Right lung (tissue), 2 donors: ENCODE measurements at regions not wholly inside any gene's neighbourhood (a gene's known extent, or its start where the extent isn't known, plus 50 kb on each side); places are given as distances from the start of the nearest gene placed in this dataset.

Experiments used
- DNase-seq, 2 donors: peaks; one replicate each; pipeline ENCODE4 v3.0.0-alpha.2; 2013

DNA sequence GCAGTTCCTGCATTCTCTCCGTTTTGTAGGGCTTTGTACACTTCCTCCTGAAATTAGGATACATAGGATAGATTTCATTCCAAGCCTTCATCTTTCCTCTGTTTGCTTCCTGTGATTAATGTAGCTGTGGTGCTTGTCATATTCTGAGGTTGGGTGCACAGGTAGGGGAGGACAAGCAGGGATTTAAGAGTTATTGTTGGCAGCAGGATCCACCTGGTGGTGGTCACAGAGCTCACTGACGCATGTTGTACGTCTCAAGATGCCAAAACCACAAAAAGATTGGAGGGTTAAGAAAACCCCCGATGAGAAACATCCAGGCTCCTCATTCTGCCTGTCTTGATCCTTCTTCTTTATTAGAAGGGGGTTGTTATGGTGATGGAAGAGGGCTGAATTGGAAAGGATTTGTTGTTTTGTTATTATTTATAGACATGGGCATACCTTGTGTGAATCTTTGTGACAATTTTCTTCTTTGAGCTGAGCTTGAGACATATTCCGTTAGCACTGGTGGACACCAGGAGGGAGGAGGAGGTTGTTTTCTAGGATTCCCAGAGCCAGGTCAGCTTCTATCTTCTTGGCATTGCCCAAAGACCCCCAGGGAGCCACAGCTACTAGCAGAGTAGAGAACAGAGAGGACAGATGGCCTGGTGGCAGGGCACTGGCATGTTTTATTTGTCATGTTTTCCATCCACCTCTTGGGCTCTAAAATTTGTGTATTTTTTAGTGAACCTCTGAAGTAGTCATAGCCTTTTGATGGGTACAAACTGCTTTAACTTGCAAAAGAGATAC, 57.7 kb upstream of the LARS2 start:
- DNase-seq, result no peak

DNA sequence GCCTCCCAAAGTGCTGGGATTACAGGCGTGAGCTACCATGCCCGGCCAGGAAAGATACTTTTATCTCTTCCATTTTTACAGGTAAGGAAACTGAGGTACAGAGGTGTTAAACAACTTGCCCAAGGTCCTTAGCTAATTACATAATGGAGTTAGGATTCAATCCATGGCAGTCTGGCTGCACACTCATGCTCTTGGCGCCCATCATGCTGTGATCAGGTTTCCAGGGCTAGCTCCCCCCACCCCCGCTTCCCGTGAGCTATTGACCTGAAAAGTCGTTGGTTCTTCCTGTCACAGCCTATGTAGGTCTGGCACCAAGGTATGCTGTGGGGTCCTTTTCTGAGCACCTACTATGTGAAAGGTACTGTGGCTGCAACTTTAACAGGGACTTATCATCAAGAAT, 55.9 kb upstream of the LARS2 start:
- DNase-seq, result no peak

DNA sequence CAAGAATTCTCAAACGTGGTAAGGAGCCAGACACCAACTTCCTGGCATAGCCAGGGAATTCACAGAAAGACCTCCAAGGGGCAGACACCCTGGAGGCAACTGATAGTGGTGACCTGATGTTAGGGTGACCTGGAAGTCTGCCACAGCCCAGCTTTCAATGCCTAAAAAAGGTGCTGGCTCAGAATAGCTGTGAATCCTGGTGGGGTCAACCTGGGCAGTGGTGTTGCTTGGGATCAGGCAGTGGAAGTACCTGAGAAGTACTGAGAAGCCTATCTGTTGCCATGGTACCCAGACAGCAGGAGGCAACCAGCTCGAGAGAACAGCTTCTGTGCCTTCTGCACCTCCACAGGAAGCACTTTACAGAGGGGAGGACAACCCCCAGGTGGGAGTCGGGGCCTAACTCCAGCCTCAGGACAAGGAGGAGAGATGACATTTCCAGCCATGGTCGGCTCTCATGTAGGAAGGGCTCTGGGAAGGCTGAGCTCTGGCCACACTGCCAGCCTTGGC, 55.4 kb upstream of the LARS2 start:
- no peak for DNase-seq

DNA sequence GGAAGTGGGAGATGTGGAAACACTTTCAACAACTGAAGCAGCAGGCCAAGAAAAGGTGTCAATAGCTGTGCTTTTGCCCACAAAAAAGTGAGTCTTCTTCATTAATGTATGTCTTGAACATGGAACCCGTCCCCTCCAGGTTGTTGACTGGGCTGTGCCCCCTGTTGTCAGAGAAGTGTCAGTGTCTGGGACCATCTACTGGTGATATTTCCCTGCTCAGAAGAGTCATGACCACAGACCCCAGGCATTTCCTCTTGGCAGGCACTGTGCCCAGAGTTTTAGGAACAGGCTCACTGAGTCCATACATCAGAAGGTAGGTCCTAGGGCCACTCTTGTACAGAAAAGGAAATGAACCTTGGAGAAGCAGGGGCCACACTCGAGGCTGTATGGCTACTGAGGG, 54.8 kb upstream of the LARS2 start:
- DNase-seq, result no peak

DNA sequence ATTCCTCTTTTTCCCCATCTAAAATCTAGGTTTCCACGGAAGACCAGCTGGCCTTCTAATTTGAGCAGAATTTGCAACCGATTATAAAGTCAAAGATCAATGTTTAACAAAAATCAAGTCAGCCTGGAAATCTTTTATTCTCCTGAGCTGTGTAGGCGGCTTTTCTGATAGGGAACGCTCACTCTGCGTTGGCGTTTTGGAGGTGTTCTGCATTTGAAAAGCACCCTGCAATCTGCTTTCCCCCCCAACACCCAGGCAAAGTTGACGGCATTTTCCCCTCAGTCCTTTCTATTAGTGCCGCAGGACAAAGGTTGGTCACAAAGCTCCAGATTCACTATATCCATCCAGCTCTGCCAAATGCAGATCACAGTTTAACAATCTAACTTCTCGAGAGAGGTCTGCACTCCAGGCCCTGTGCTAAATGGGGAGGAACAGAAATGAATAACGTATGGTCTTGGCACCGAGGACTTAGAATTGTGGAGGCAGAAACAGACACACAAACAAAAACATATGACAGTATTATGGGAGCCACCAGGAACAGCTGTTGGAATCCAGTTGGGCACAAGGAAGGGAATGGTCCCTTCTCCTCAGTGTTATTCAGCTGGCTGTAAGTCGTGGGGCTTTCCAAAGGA, 50.4 kb upstream of the LARS2 start:
- DNase-seq, result no peak
